Dermis blood vessel endothelial cell (primary cell): ENCODE measurements at regions not wholly inside any gene's neighbourhood (a gene's known extent, or its start where the extent isn't known, plus 50 kb on each side); places are given as distances from the start of the nearest gene placed in this dataset.

Experiments used
- DNase-seq: peaks from one replicate; pipeline ENCODE4 v3.0.0; 2010

- no peak for DNase-seq
Observed at GRCh38 chr9:86829496-86830046, 117.7 kb downstream of the GAS1 start.

GRCh38 chr9:86828631-86829030, 118.7 kb downstream of the GAS1 start:
- no peak for DNase-seq

- no peak for DNase-seq
Observed at GRCh38 chr9:86827893-86828292, 119.4 kb downstream of the GAS1 start.

DNA sequence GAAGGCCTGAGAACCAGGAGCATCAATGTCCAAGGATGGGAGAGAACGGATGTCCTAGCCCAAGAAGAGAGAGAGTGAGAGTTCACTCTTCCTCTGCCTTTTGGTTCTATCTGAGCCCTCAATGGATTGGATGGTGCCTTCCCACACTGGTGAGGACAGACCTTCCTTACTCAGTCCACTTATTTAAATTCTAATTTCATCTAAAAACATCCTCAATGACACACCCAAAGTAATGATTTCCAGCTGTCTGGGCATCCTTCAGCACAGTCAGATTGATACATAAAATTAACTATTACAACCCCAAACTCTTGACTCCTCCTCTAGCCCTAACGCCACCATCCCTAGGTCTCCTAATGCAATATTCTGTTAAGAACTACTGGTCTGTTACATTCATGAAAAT, 122.0 kb downstream of the GAS1 start:
- no peak for DNase-seq

- no peak for DNase-seq
Observed at GRCh38 chr9:86822006-86822801, 125.1 kb downstream of the GAS1 start.

DNA sequence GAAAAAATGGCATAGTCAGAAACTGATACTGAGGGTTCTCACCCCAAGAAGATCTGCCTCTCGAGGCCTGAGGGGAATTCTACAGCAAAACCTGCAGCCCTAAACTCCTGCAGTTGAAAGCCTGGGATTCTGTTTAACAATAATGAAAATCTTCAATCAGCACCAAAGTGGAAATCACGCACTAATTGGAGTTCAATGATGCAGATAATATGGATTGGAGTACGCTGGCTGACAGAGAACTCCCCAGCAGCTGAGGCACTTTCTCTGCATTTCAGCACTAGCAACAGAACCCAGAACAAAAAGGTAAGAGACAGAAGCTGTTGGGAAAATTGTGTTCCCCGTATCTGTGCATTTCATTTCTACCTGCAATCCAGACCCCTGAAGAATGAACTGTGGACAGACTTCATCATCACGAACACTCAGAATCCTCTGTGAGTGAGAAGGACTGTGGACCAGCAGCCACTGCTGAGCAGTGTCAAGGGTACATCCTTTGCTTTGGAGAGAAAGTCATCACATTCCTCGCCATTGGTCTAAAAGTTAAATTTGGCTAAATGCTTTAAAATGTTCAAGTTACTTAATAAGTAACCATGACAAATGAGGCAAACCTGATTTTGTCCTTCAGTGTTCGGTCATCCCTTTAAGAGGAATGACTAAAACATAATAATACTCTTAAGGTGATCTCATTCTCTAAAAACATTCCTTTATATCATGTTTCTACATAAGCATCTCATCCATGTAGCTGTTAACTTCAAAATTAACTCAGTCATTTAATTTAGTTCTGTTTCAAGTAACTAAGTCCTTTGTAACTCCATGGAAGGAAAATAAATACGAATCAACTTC, 126.1 kb downstream of the GAS1 start:
- no peak for DNase-seq

- DNase-seq: no peak
Observed at GRCh38 chr9:86819552-86819951, 127.8 kb downstream of the GAS1 start.

DNA sequence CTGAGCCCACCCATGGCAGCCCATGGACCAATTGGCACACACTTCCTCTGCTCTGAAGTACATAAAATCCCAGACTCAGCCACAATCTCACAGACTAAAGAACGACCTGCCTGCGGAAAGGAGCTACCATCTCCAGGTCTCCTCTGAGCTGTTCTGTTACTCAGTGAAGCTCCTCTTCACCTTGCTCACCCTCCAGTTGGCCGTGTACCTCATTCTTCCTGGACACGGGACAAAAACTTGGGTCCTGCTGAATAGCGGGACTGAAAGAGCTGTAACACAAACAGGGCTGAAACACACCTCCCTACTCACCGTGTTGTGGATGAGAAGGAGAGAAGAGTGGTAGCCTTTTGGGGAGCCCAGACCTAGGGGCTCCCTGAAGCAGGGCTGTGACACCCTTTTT, 128.7 kb downstream of the GAS1 start:
- no peak for DNase-seq

DNA sequence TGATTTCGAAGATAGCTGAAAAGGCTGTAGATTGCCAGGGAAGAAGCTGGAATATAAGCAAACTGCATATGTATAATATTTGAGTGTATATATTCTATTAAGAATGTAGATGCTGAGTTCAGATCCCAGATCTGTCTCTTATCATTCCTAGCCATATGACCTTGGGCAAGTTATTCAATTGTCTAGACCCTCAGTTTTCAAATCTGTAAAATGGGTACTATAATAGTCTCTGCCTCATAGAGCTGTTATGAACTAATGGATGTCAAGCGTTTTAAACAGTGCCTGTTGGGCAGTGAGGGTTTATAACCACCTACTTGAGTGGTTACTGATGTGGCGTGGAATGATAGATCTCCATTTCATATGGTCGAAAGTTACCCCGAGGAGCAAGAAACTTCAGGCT, 130.4 kb downstream of the GAS1 start:
- no peak for DNase-seq

DNA sequence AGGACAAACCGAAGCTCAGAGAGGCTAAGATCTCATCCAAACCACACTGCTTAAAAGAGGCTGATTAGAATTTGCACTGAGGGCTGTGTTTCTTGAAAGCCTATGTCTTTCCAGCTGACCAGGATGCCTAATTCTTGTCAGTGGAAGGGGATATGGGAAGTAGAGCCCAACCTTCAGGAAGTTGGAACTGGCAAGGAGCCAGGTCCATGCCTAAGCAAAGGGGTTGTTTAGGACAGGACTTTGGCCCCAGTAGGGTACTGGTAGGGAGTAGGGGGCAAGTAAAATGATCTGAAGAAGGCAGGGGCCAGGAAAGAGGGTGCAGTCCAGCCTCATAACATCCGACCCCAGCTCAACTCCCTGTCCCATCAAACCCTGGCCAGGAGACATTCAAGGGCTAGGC, 130.9 kb downstream of the GAS1 start:
- DNase-seq: no peak

DNA sequence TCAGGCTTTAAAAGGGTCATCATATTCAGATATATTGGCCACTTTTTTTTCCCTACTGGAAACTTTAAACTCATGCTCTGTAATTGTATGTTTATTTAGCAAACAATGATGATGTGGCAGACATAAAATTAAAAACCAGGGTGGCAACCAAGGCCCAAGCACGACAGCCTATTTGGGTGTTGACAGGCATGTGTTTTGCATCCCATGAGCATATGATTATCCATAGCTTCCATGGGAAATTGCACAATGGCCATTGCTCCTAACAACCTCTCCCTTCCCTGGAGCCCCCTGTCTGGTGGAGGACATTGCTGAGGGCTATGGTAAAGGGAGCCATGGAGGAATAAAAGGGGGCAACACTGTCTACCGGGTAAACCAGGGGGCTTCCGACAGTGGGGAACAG, 134.7 kb downstream of the GAS1 start:
- DNase-seq: no peak

- no peak for DNase-seq
Observed at GRCh38 chr9:86809759-86810367, 137.4 kb downstream of the GAS1 start.

DNA sequence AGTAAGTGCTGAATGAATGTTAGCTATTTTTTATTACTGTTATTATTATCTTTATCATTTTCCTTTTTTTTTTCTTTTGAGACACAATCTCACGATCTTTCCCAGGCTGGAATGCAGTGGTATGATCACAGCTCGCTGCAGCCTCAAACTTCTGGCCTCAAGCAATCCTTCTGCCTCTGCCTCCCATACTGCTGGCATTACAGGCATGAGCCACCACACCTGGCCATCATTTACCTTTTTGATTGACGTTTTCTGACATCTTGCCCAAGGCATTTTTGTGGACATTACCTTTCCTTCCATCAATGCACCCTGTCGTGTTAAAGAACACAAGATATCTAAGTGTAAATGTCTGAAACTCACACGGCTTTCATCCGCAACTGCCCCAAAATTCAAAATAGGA, 138.2 kb downstream of the GAS1 start:
- no peak for DNase-seq

DNA sequence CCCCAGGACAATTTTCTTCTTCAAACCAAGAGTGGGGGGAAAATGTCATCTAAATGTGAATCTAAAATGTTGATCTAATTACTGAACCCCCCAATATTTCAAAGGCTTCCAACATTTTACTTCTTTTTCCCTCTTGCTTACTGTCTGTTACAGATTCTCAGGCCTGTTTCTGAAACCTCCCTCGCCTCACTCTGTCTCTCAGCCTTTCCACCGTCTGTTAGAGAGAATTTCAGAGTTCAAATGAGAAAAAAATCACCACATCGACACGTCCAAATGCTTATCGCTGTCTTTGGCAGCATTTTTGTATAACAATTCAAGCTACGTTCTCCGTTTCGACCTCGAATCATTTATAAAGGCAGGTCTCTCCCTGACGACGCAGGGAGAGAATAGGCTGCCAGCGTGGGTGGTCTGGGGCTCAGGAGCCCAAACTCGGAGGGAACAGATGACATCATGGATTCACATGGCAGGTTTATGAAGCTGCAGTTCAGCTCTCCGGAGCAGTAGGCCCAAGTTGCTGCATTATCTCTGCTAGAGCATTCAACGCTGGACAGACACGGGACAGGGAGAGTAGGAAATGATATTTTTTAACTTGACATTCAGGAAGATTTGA, 139.8 kb downstream of the GAS1 start:
- no peak for DNase-seq

- no peak for DNase-seq
Observed at GRCh38 chr9:86804011-86804410, 143.3 kb downstream of the GAS1 start.

DNA sequence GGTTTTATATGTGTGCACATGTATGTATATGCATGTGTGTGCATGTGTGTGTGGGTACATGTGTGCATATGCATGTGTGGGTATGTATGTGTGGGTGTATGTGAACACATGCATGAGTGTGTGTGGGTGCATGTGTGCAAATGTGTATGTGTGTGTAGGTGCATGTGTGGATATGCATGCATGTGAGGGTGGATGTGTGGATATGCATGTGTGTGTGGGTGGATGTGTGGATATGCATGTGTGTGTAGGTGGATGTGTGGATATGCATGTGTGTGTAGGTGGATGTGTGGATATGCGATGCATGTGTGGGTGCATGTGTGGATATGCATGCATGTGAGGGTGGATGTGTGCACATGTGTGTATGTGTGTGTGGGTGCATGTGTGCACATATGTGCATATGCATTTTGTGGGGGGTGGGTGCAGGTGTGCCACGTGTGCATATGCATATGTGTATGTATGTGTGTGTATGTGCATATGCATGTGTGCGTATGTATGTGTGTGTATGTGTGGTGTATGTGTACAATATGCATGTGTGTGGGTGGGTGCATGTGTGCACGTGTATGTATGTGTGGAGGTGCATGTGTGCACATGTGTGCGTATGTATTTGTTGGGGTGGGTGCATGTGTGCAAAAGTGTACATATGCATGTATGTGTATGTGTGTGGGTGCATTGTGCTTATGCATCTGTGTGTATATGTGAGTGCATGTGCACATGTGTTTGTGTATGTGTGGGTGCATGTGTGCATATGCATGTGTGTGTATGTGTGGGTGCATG, 144.2 kb downstream of the GAS1 start:
- no peak for DNase-seq

DNA sequence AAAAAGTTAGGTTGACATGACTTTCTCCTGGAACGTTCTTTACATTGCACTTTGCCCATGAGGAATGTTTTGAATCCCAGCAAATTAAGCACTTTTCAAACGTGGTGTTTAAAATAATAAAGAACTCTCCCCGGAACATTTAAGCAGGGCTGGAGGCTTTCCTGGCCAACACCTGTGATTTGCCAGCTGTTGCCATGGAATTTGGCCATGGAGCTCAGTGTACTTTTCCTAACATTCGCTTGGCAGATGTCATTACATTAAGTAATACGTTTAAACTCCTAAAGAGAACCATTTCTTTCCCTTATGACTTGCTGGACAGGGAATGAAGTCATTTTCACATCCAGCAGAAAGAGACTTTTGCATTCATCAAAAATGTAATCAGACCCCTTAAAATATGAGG, 146.1 kb downstream of the GAS1 start:
- no peak for DNase-seq

DNA sequence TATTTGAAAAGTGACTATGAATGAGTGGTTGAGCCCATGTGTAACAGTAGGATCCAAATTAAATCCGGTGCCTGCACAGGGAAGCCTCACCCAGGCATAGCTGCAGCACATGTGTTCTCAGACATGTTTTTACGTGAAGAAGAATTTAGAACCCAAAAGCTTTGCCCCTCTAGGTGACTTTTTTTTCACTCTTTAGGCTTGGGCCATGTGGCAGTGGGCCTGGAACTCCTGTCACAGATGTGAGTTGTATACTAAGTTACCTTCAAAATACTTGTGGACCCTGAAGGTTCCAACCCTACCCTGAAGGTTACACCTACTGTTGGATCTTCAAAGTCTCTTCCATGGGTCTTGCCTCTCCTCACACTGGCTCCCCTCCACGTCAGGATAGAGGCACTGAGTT, 146.6 kb downstream of the GAS1 start:
- DNase-seq: no peak

DNA sequence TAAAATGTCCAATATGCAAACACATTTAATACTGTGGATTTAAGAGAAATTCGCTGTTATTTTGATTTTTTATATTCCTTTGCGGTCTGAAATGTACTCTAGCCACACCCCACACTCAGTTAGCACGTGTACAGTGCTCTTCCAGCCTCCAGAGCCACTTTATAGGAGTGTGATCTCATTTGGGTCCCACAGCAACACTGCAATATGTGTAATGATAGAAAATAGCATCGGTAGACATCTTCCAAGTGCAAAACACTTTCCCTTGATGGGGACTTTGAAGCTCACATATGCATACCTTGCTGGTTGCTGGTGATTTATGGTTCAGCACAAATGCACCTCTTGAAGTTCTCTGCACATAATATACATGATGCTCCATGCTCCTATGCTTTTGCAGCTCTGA, 148.3 kb downstream of the GAS1 start:
- no peak for DNase-seq

DNA sequence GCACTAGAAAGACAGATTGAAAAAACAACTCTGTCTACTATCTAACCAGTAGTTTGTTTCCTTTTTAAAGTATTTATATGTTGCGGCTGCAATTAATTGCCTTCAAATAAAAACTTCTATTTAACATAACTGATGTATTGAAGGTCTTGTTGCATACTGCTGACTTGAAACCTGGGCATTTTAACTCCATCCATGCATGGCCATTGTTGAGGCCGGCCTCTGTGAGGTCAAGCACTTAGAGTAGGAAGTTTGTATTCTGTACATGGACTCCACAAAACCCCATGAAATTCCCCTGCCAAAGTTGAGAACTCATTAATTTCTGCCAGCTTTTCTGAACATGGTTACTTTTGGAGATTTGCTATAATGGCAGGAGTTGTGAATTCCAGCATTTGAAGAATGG, 150.6 kb downstream of the GAS1 start:
- no peak for DNase-seq

GRCh38 chr9:86795823-86796553, 151.3 kb downstream of the GAS1 start:
- no peak for DNase-seq
